HFFc6 (cell line): ENCODE measurements at regions not wholly inside any gene's neighbourhood (a gene's known extent, or its start where the extent isn't known, plus 50 kb on each side); places are given as distances from the start of the nearest gene placed in this dataset.

Source experiments
- DNase-seq: peaks from one replicate; pipeline ENCODE4 v3.0.0-alpha.2; 2018
- H3K27ac Mint-ChIP-seq: 2 replicates; pipeline ENCODE4 v1.8.0; 2020; ENCODE audit warnings: mild to moderate bottlenecking, mixed read lengths
- H3K27me3 Mint-ChIP-seq: 2 replicates; pipeline ENCODE4 v1.8.0; 2021; ENCODE audit warnings: mild to moderate bottlenecking, moderate library complexity, mixed read lengths; ENCODE audit not compliant: insufficient read depth
- H3K36me3 Mint-ChIP-seq: 2 replicates; pipeline ENCODE4 v1.8.0; 2021; ENCODE audit warnings: low read depth, mixed read lengths
- H3K4me1 Mint-ChIP-seq: 2 replicates; pipeline ENCODE4 v1.8.0; 2020; ENCODE audit warnings: low read depth, mixed read lengths
- H3K4me3 Mint-ChIP-seq: 2 replicates; pipeline ENCODE4 v1.8.0; 2020; ENCODE audit warnings: mild to moderate bottlenecking, moderate library complexity, mixed read lengths
- H3K9me3 Mint-ChIP-seq: 2 replicates; pipeline ENCODE4 v1.8.0; 2020; ENCODE audit warnings: mild to moderate bottlenecking, mixed read lengths
- TF ChIP-seq, protein P1 (sequence below): fragments of 200-600 bp; sonication (generic); IDR thresholded peaks from 2 replicates; pipeline ENCODE4 v1.5.0; 2021; ENCODE audit warnings: antibody characterized with exemption, mild to moderate bottlenecking

DNA sequence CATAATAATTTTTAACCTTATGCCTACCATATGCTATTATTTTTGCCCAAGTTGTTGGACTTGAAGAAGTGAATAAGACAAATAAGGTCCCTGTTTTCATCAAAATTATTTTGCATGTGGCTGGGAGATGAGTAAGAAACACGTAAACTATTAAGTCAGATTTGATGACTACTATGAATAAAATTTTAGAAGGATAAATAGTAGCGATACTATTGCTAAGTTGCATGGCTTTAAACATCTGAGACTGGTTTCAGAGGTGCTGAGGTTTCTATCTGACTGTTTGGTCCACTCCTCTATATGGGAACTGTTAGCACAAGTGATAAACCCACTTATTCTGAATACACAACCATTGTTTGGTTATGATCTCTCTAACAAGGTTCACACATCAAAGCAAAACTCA, 674.3 kb upstream of the MDGA2 start:
- DNase-seq = no peak
- Mint-ChIP-seq H3K36me3 (no peaks in the 10 kb centered on the region), H3K4me1 (no peaks in the 10 kb centered on the region), H3K27me3 (no peaks in the 10 kb centered on the region), H3K27ac (no peak overlapping the region), H3K9me3 (peaks cover 9% of the 10 kb centered on the region), H3K4me3 (no peak overlapping the region)
- TF ChIP-seq, protein P1, sequence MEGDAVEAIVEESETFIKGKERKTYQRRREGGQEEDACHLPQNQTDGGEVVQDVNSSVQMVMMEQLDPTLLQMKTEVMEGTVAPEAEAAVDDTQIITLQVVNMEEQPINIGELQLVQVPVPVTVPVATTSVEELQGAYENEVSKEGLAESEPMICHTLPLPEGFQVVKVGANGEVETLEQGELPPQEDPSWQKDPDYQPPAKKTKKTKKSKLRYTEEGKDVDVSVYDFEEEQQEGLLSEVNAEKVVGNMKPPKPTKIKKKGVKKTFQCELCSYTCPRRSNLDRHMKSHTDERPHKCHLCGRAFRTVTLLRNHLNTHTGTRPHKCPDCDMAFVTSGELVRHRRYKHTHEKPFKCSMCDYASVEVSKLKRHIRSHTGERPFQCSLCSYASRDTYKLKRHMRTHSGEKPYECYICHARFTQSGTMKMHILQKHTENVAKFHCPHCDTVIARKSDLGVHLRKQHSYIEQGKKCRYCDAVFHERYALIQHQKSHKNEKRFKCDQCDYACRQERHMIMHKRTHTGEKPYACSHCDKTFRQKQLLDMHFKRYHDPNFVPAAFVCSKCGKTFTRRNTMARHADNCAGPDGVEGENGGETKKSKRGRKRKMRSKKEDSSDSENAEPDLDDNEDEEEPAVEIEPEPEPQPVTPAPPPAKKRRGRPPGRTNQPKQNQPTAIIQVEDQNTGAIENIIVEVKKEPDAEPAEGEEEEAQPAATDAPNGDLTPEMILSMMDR = no peak

DNA sequence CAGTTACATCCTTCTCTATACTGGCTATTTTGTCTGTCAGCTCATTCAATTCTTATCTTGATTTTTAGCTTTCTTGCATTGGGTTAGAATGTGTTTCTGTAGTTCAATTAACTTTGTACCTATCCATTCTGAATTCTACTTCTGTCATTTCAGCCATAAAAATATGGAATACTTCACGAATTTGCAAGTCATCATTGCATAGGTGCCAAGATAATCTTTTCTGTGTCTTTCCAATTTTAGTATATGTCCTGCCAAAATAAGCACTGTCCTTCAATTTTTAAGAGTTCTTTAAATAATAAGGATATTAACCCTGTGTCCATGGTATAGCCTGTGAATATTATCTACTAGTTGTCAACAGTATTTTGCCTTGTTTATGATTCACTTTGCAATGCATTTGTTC, 665.7 kb upstream of the MDGA2 start:
- H3K27ac Mint-ChIP-seq = no peak overlapping the region
- DNase-seq = no peak
- peaks cover 49% of the 10 kb centered on the region for H3K9me3 Mint-ChIP-seq
- no peak overlapping the region for H3K4me3 Mint-ChIP-seq
- TF ChIP-seq, protein P1 = no peak
- no peaks in the 10 kb centered on the region for H3K36me3 Mint-ChIP-seq
- H3K27me3 Mint-ChIP-seq = no peaks in the 10 kb centered on the region
- no peaks in the 10 kb centered on the region for H3K4me1 Mint-ChIP-seq

DNA sequence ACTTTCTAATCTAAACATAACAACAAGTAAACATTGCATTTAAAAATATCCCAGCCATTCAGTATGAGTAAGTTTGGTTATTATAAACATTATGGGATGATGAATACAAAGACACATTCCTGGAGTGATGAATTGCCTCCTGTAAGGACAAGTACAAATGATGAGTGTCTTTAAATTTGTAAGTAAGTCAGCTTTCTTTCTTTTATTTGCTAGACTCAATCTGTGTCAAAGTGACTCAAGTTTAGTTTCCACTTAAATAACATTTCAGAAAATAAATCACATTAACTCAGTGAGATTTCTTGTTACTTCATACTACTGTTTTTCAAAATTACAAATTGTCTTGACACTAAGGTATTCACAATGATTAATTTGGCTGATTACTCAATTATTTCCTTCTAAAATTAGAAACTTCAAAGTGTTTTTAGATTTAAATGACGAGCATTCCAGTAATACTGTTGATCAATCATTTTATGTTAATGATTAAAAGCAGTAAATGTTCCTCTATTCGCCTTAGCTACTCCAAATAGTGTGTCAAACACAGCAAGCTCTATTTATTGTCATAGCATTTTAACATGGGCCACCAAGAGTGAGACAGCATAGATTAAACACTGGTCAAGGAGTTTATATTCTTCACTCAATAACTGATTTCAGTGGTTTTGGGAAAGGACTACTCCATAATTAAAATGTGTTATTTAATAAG, 658.0 kb upstream of the MDGA2 start:
- no peaks in the 10 kb centered on the region for H3K36me3 Mint-ChIP-seq
- H3K27ac Mint-ChIP-seq = no peak overlapping the region
- no peak for DNase-seq
- H3K4me3 Mint-ChIP-seq = no peak overlapping the region
- TF ChIP-seq, protein P1 = no peak
- H3K4me1 Mint-ChIP-seq = no peaks in the 10 kb centered on the region
- peaks cover 62% of the 10 kb centered on the region for H3K9me3 Mint-ChIP-seq
- no peaks in the 10 kb centered on the region for H3K27me3 Mint-ChIP-seq

DNA sequence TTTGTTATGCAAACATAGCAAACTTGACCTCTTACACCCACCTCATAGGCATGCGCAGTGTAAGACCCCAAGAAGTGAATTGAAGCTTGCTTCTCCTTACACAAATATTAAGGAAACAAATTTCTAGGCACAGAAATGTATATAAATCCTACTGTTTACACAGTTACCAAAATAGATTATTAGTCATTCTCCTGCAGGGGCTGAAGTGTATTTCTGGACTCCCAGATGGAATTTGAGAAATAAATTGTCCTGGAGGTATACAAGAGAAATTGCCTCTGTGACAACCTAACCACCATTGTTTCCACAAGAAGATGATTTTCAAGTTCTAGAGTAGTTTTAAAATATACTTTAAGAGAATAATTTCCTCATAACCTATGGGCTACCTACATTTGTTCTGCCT, 656.0 kb upstream of the MDGA2 start:
- Mint-ChIP-seq H3K27ac (no peak overlapping the region), H3K9me3 (peaks cover 51% of the 10 kb centered on the region), H3K4me1 (no peaks in the 10 kb centered on the region), H3K36me3 (no peaks in the 10 kb centered on the region), H3K27me3 (no peaks in the 10 kb centered on the region), H3K4me3 (no peak overlapping the region)
- TF ChIP-seq, protein P1 = no peak
- no peak for DNase-seq

DNA sequence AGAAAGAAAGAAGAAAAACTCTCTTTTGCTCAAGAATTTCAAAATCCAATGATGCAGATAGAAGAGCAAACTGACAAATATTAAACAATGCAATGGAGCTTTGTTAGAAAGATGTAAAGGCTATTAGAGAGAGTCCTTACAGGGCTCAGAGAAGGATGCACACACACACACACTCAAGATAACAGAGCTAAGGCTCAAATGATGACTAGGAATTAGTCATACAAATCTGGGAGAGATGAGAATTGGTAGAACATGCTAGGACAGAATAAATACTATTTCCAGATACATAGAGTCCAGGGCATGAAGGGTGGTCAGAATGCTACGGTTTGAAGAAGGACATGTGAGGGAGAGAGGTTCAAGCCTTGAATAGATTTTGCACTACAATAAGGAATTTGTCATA, 650.1 kb upstream of the MDGA2 start:
- Mint-ChIP-seq H3K27me3 (no peaks in the 10 kb centered on the region), H3K9me3 (peaks cover 15% of the 10 kb centered on the region; the same call in 1 of the 2 replicates), H3K4me3 (no peak overlapping the region), H3K36me3 (no peaks in the 10 kb centered on the region), H3K27ac (no peak overlapping the region), H3K4me1 (no peaks in the 10 kb centered on the region)
- TF ChIP-seq, protein P1 = no peak
- DNase-seq = no peak

DNA sequence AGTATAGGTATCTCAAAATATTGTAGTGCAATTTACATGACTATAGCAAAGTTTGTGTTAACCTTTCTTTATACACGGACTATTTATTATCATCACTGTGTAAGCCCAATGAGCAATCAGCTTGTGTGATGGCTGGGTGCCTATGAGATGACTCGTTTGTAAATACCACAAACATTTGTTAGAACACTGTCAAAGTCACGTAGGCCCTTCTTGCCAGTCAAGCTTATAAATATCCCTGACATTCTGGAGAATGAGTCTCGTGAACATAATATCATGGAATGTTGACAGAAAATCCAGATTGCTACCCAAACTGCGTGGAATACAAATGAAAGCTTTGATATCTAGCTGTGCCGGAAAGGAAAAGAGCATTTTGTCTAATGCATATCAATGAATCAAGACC, 648.3 kb upstream of the MDGA2 start:
- DNase-seq = no peak
- no peak overlapping the region for H3K27ac Mint-ChIP-seq

More for the DNA sequence above, 648.3 kb upstream of the MDGA2 start:
- H3K4me1 Mint-ChIP-seq = no peaks in the 10 kb centered on the region
- no peaks in the 10 kb centered on the region; the same call in 1 of the 2 replicates for H3K27me3 Mint-ChIP-seq
- no peak overlapping the region for H3K4me3 Mint-ChIP-seq
- TF ChIP-seq, protein P1 = no peak
- no peaks in the 10 kb centered on the region for H3K36me3 Mint-ChIP-seq
- peaks cover 15% of the 10 kb centered on the region for H3K9me3 Mint-ChIP-seq
